ENCODE measurements at regions not wholly inside any gene's neighbourhood (a gene's known extent, or its start where the extent isn't known, plus 50 kb on each side); places are given as distances from the start of the nearest gene placed in this dataset.

DNA sequence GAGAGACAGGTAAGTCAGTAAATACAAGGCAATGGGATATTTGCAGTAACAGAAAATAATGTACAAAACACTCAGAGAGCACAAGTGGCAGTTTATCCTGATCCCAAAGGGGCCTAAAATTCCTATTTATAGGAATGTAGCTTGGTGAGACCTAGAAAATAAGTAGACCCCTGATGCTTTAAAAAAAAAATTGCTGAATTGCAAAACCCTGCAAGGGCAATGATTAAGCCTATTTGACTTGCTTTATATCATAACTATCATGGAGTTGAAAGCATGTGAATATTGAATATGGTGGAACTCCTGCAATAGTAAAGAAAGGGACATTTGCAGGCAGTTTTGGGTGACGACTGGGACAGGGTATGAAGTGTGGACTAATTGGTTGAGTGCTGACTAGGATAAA, 101.9 kb upstream of the C1orf21 start:
- DNase-seq: no peak

DNA sequence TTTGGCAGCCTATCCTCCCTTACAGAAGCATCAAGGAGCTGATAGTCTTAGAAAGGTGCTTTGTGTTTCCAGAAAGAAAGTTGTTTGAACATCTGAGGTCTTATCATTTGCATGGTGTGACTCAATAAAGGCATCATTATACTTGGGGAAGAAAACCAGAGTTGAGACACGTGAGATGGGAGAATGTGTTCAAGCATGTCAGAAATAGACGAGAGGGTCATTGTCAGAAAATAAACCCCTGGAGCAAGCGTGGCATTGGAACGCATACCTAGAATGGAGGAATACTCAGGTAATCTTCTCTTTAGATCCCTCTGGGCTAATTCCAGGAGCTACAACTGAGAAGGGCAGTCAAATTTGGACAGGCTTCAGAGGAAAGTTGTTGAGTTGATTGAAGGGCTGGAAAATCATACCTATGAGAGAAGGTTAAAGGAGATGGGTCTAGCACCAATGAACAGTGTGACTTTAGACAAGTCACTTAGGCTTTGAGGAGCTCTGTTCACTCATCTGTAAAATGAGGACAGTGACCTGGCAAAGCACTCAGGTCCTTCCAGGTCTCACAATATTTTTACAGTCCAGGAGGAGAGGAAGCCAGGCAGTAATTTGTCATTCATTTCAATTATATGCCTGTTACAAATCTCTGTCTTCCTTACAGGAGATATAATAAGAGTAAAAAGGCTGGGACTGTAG, 101.3 kb upstream of the C1orf21 start:
- DNase-seq: no peak

- DNase-seq: no peak
Measured at GRCh38 chr1:184287001-184287400, 99.8 kb upstream of the C1orf21 start.

GRCh38 chr1:184289825-184290550, 96.8 kb upstream of the C1orf21 start:
- no peak for DNase-seq

DNA sequence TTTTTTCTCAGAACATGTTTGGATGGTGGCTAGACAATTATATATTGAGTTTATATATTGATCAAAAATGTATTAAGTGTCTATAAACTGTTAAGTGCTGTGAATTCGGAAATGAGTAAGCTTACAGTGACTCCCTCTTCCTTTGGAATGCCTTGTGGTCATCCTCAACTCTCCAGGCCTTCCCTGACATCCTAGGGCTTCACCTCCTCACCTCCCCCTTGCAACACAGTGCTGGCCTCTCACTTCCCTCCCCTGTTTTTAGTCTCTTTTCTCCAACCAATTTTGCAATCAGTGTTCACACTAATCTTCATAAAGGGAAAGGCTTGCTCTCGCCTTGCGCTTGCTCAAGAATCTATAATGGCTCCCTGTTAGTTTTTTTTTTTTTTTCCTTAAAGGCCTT, 95.1 kb upstream of the C1orf21 start:
- DNase-seq: no peak

DNA sequence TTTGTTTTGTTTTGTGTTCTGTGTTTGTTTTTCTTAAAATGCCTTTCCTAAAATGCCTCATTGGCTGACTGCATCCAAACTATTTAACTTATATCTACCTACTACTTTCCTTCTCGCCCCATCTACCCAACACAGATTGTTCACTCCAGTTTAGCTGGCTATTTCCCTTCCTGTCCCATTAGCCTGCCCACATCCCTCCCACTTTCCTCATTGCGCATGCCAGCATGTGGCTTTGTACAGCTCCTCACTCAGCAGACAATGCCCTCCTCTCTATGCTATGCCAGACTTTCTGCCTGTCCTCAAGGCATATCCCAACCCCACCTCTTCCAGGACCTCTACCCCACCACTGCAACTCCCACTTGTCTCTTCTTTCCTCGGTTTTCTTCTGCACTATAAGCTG, 94.7 kb upstream of the C1orf21 start:
- no peak for DNase-seq

GRCh38 chr1:184294101-184294500, 92.7 kb upstream of the C1orf21 start:
- DNase-seq: no peak

DNA sequence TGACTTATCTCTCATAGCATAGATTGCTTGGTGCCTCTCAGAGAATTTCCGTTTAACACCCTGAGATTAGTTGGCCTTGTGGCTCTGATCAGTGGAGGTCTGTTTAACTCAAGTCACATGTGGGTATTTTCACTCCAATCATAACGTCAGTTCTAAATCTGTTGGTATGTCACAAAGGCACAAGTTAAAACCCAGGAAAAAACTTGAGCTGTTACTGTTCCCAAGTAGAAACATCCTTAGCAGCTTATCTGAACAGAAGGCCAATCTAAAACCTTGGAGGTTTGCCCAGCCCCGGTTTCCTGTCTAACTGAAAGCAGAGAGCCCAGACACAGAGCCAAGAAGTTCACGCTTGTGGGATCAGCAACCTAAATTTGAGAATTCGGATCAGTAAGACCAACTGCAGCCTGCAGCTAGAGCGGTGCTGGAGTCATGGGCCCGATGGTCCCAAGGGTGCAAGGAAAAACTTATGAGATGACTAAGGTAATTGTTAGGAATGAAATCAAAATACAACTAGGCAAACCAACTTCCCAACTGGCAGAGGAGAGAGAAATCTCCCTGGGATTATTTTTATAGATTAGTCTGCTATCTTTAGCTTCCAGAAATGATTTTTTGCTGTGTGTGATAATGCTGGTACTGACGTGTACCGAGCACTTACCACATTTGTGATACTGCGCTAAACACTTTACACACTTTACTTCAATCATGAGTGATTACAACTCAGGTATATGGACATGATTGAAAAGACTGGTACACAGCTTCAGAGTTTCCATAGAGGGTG, 90.2 kb upstream of the C1orf21 start:
- DNase-seq: no peak

DNA sequence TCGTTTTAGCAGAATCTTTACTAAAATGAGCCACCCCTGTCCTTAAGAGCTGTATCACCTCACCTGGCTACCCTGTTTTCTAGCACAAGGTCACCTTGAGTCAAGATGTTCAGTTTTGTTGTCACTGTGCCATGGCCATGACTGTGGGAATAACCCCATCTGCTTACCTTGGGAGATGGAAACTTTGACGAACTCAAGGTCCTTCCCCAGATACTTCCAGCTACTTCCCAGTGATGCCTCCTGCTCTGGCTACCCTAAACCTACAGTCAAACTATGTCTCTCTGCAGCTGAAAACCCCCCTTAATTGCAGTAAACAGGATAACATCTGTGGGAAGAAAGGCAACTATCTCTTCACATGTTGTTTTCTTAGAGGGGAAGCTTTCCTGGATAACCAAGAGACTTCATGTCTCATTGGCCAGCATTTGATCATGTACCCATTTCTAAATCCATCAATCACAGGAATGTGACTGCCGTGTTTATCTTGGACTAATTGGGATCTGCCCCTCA, 89.5 kb upstream of the C1orf21 start:
- DNase-seq: no peak

- DNase-seq: peak; percentile 1
Measured at GRCh38 chr1:184298440-184299405, 88.1 kb upstream of the C1orf21 start.

DNA sequence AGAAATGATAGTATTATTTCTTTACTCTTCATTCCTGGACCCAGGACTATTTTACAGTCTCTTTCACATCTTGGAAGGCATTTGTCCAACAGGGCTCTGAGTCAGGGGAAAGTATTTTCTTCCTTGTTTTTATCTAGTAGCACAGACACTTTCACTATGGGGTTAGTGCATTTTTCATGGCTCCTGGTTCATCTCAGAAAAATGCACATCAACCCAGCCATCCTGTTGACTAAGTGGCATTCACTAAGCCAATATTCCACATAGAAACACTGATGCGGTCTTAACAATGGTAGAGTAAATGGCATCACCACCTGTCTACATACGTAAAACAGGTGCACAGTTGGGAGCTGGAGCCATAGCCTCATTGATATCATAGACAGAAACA, 87.4 kb upstream of the C1orf21 start:
- DNase-seq: no peak

- DNase-seq: no peak
Measured at GRCh38 chr1:184299796-184300195, 87.0 kb upstream of the C1orf21 start.

- no peak for DNase-seq
Measured at GRCh38 chr1:184300446-184300845, 86.4 kb upstream of the C1orf21 start.

DNA sequence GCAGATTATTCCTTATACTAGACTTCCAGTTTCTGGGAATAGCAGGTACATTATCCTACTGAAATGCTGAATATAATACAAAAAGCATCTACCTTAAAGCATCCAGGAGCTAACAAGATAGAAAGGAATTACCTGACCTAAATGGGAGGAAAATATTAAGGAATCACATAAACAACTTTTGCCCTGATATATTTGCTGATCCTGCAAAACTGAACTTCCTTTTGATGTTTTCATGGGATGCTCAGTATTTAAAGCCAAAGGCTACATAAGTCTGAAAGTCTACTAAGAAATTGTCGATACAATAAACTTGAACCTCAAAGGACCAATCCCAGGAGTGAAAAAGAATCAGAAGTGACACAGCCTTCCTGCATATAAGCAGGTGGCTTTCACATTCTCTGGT, 85.6 kb upstream of the C1orf21 start:
- no peak for DNase-seq

DNA sequence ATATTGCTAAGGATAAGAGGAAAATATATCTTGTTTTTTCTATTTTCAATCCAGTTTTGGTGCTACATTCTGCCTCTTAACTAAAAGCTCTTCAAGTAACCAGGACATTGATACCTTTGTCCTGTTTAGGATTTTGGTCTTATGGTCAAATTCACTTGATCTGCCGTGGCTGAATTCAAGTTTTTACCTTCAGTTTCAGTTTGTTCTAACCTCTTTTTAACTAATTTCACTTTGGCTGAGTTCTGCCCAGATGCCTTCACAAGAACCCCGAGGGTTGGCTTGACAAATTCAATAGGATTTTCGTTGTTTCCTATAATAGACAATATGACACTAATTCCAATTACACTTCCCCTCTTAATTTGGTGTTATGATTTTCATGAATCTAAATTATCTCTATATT, 84.5 kb upstream of the C1orf21 start:
- DNase-seq: no peak

DNA sequence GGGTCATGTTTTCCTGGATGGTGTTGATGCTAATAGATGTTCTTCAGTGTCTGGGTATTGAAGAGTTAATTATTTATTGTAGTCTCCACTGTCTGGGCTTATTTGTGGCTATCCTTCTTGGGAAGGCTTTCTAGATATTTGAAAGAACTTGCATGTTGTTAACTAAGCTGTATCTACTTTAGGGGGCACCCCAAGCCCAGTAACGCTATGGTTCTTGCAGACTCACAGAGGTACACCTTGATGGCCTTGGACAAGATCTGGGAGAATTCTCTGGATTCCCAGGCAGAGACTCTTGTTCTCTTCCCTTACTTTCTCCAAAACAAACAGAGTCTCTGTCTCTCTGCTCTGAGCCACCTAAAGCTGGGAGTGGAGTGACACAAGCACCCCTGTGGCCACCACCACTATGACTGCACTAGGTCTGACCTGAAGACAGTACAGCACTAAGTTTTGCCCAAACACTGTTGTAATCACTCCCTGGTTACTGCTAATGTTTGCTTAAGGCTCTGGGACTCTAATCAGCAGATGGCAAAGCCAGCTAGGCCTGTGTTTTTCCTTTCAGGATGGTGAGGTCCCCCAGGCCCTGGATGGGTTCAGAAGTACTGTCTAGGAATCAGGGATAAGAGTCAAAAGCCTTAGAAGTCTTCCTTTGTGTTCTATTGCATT, 76.5 kb upstream of the C1orf21 start:
- DNase-seq: no peak

DNA sequence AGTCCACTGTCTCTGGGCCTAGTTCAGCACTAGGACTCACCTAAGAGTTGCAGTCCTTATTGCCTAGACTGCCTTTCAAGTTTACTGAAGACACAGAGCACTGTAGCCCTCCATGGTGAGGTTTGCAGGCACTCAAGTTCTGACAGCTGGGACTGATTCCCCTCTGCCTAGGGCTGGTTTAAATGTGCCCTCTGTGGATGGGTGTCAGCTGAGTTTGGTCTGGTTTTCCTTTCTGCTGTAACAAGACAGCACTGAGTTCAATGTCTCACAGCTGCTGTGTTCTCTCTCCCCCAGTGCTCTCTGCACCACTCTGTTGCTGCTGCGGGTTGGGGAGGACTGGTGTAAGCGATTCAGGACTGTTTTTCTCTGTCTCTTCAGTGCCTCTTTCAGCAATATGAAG, 75.2 kb upstream of the C1orf21 start:
- no peak for DNase-seq

DNA sequence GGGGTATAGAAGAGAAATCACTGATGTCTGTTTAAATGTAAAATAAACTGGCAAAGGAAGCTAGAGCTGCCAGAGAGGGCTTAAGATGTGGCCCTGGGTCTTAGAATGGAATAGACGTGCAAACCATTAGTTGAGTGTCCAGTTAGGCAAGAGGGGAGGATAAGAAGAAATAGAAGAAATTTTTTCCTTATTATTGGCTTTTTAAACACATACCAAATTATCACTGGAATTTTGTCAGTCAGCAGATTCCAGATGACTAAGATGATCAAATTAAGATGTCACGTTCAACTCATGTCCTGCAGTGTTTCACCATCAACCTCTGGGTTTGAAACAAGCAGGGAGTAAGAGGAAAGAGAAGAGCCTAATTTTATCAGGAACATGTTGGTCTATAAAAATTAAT, 71.6 kb upstream of the C1orf21 start:
- DNase-seq: no peak

DNA sequence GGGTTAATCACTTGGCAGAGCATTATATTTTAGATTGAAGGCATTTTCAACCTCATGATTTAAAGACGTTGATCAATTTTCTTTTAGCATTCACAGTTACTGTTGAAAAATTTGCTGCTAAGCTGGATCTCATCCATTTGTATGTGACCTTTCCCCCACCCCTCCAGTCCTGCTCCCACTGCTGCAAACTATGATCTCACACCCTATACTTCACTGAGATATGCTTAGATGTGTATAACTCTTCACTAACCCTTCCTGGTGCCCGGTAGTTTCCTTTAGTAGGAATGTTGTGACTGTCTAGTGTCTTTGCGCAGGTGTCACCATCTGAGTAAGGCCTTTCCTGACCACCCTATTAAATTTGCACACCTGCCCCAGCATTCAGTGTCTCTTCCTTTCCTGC, 67.0 kb upstream of the C1orf21 start:
- DNase-seq: no peak

DNA sequence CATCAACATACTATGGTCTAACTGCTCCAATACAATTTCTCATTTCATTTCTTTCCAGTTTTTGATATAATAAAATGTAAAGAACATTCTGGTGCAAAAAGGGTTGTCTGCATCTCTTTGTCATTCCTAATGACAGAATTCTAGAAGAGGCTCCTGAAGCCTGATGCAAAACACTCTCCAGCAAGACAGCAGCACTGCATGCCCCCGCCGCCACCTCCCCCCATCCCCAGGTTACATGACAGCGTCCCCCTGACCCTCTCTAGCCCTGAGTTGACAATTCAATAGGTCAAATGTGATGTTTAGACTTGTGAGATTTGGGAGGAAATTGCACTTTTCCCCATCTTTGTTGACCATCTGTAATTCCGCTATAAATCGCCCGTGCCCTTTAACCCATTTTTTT, 64.6 kb upstream of the C1orf21 start:
- no peak for DNase-seq

DNA sequence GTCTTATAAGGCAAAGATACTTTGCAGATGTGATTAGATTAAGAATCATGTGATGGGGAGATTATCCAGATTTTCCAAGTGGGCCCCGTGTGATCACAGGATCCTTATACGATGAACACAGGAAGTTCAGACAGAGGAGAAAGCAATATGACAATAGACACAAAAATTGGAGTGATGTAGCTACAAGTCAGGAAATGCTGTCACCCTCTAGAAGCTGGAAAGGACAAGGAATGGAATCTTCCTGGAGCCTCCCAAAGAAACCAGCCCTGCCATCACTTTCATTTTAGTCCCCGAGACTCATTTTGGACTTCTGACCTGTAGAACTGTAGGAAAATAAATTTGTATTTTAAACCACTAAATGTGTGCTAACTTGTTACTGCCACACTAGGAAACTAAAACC, 61.9 kb upstream of the C1orf21 start:
- DNase-seq: no peak

DNA sequence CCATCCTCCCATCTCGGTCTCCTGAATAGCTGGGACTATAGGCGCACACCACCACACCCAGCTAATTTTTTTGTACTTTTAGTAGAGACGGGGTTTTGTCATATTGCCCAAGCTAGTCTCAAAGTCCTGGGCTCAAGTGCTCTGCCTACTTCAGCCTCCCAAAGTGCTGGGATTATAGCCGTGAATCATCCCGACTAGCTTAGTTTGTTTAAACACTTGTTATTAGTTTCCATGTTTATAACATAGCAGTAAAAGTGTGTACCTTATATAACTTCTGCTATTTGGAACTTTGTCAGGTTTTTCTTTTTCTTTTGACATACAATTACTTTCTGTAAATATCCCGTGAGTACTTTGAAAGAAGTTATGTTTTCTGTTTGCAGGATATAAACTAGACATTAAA, 60.6 kb upstream of the C1orf21 start:
- DNase-seq: no peak
